IMR-90 (cell line): ENCODE measurements at regions not wholly inside any gene's neighbourhood (a gene's known extent, or its start where the extent isn't known, plus 50 kb on each side); places are given as distances from the start of the nearest gene placed in this dataset.

Experiments used
- ATAC-seq: fragments of 200-7000 bp; cut with Tn5 transposase; 2 replicates; pipeline ENCODE4 v1.9.1; 2020; ENCODE audit warnings: low read depth, mild to moderate bottlenecking, moderate library complexity
- BruUV-seq: library from RNA; stranded (reverse); fragments of 400-500 nt; replicated peaks from 2 replicates; lab custom pipeline; 2021; lab: Mats Ljungman, UMichigan
- CTCF ChIA-PET: fragments of 300-600 bp; formaldehyde crosslinking; extraction: SDS; loops from one replicate; lab custom pipeline; 2021; ENCODE audit warnings: antibody characterized with exemption; lab: Yijun Ruan, JAX
- POLR2A ChIA-PET: fragments of 300-600 bp; sonication (Branson Sonifier 250); formaldehyde crosslinking; loops from one replicate; lab custom pipeline; 2022; ENCODE audit warnings: antibody characterized with exemption; ENCODE audit not compliant: unreplicated experiment; lab: Charles Lee
- DNase-seq: peaks from one replicate; pipeline ENCODE4 v3.0.0; 2013
- H2AFZ ChIP-seq: replicated peaks from 2 replicates; pipeline ENCODE3; 2013; ENCODE audit warnings: low read length, mild to moderate bottlenecking; ENCODE audit not compliant: poor library complexity
- H2AK5ac ChIP-seq: 2 replicates; pipeline ENCODE4 v1.6.1; 2013; ENCODE audit warnings: low read depth, low read length, inconsistent platforms
- H2AK9ac ChIP-seq: replicated peaks from 2 replicates; pipeline ENCODE3; 2013; ENCODE audit warnings: mild to moderate bottlenecking, low read depth, low read length, moderate library complexity; ENCODE audit not compliant: poor library complexity
- H2BK120ac ChIP-seq: 2 replicates; pipeline ENCODE4 v1.6.1; 2013; ENCODE audit warnings: low read depth, low read length, inconsistent platforms
- H2BK15ac ChIP-seq: 3 replicates; pipeline ENCODE4 v1.6.1; 2013; ENCODE audit warnings: low read depth, low read length, inconsistent platforms
- H2BK20ac ChIP-seq: 2 replicates; pipeline ENCODE4 v1.6.1; 2013; ENCODE audit warnings: low read depth, mild to moderate bottlenecking, inconsistent platforms, low read length, moderate library complexity
- H2BK5ac ChIP-seq: 2 replicates; pipeline ENCODE4 v1.6.1; 2013; ENCODE audit warnings: mild to moderate bottlenecking, low read depth, low read length, inconsistent platforms; ENCODE audit not compliant: poor library complexity, severe bottlenecking
- H3K14ac ChIP-seq: replicated peaks from 2 replicates; pipeline ENCODE4 v1.6.1; 2013; ENCODE audit warnings: low read depth, low read length, inconsistent platforms
- H3K18ac ChIP-seq: 2 replicates; pipeline ENCODE4 v1.6.1; 2013; ENCODE audit warnings: low read depth, low read length, control low read depth
- H3K23ac ChIP-seq: 2 replicates; pipeline ENCODE4 v1.6.1; 2013; ENCODE audit warnings: low read depth, low read length, inconsistent platforms
- H3K27ac ChIP-seq: 2 replicates; pipeline ENCODE4 v1.5.1; 2013; ENCODE audit warnings: mild to moderate bottlenecking, control low read depth, low read length; ENCODE audit not compliant: insufficient read depth
- H3K27me3 ChIP-seq: 2 replicates; pipeline ENCODE4 v1.6.1; 2013; ENCODE audit warnings: low read length; ENCODE audit not compliant: control insufficient read depth, insufficient read depth
- H3K36me3 ChIP-seq: 2 replicates; pipeline ENCODE4 v1.6.1; 2013; ENCODE audit warnings: low read length, mixed read lengths; ENCODE audit not compliant: control insufficient read depth, insufficient read depth
- H3K4ac ChIP-seq: 2 replicates; pipeline ENCODE4 v1.6.1; 2013; ENCODE audit warnings: low read depth, low read length, inconsistent platforms
- H3K4me1 ChIP-seq: 2 replicates; pipeline ENCODE4 v1.6.1; 2013; ENCODE audit warnings: low read length, mixed read lengths; ENCODE audit not compliant: control insufficient read depth, insufficient read depth
- H3K4me2 ChIP-seq: 2 replicates; pipeline ENCODE4 v1.6.1; 2013; ENCODE audit warnings: low read depth, mild to moderate bottlenecking, control low read depth, low read length, moderate library complexity
- H3K4me3 ChIP-seq: 2 replicates; pipeline ENCODE4 v1.5.1; 2013; ENCODE audit warnings: low read depth, mild to moderate bottlenecking, control low read depth, low read length, moderate library complexity; ENCODE audit not compliant: insufficient read depth
- H3K56ac ChIP-seq: 2 replicates; pipeline ENCODE4 v1.6.1; 2013; ENCODE audit warnings: low read length, inconsistent platforms; ENCODE audit not compliant: insufficient read depth; ENCODE audit errors: extremely low read depth
- H3K79me1 ChIP-seq, 2 experiments: 2 replicates each; pipeline ENCODE4 v1.6.1; 2013; ENCODE audit warnings: low read length in 2 of 2, inconsistent platforms in 1 of 2, low read depth in 1 of 2
- H3K9ac ChIP-seq: 2 replicates; pipeline ENCODE4 v1.6.1; 2013; ENCODE audit warnings: low read depth, low read length, control low read depth
- H3K9me1 ChIP-seq: 2 replicates; pipeline ENCODE4 v1.6.1; 2013; ENCODE audit warnings: low read length, inconsistent platforms; ENCODE audit not compliant: insufficient read depth
- H3K9me3 ChIP-seq: 2 replicates; pipeline ENCODE4 v1.6.1; 2013; ENCODE audit warnings: low read length; ENCODE audit not compliant: control insufficient read depth, insufficient read depth
- H4K20me1 ChIP-seq: 2 replicates; pipeline ENCODE4 v1.6.1; 2013; ENCODE audit warnings: low read length, inconsistent platforms; ENCODE audit not compliant: insufficient read depth
- H4K5ac ChIP-seq: 2 replicates; pipeline ENCODE4 v1.6.1; 2013; ENCODE audit warnings: mild to moderate bottlenecking, low read depth, low read length, control low read depth
- H4K8ac ChIP-seq, 2 experiments: 2 replicates each; pipeline ENCODE4 v1.6.1; 2013; ENCODE audit warnings: low read depth in 2 of 2, low read length in 2 of 2, control low read depth in 1 of 2, inconsistent platforms in 1 of 2
- H4K91ac ChIP-seq: 2 replicates; pipeline ENCODE4 v1.6.1; 2013; ENCODE audit warnings: low read depth, low read length, inconsistent platforms; ENCODE audit not compliant: insufficient read depth
- BHLHE40 ChIP-seq: fragments of 150-350 bp; IDR thresholded peaks from 2 replicates; pipeline ENCODE4 v1.6.1; 2016; ENCODE audit warnings: mild to moderate bottlenecking, low read depth, low read length
- CEBPB ChIP-seq: IDR thresholded peaks from 2 replicates; pipeline ENCODE4 v1.6.1; 2012; ENCODE audit warnings: low read depth, low read length, improper control_type of control experiment
- CHD1 ChIP-seq: IDR thresholded peaks from 2 replicates; pipeline ENCODE4 v1.6.1; 2012; ENCODE audit warnings: low read depth, low read length, improper control_type of control experiment
- CTCF ChIP-seq: conservative IDR thresholded peaks from 2 replicates; pipeline ENCODE4 v1.5.1; 2012; ENCODE audit warnings: mild to moderate bottlenecking, low read depth, low read length, improper control_type of control experiment
- ELK1 ChIP-seq: fragments of 150-350 bp; IDR thresholded peaks from 2 replicates; pipeline ENCODE4 v1.6.1; 2016; ENCODE audit warnings: low read depth, mild to moderate bottlenecking, low read length, moderate library complexity, borderline replicate concordance
- FOS ChIP-seq: fragments of 150-350 bp; IDR thresholded peaks from 2 replicates; pipeline ENCODE4 v1.6.1; 2016; ENCODE audit warnings: low read depth, low read length
- MAFK ChIP-seq: IDR thresholded peaks from 2 replicates; pipeline ENCODE4 v1.6.1; 2012; ENCODE audit warnings: low read depth, low read length, improper control_type of control experiment
- MAZ ChIP-seq: IDR thresholded peaks from 2 replicates; pipeline ENCODE4 v1.6.1; 2012; ENCODE audit warnings: low read depth, mild to moderate bottlenecking, low read length, improper control_type of control experiment, moderate library complexity, borderline replicate concordance
- MXI1 ChIP-seq: IDR thresholded peaks from 2 replicates; pipeline ENCODE4 v1.6.1; 2012; ENCODE audit warnings: low read depth, mild to moderate bottlenecking, low read length, moderate library complexity, borderline replicate concordance
- NFE2L2 ChIP-seq: fragments of 150-350 bp; IDR thresholded peaks from 2 replicates; pipeline ENCODE4 v1.6.1; 2016; ENCODE audit warnings: low read depth, mild to moderate bottlenecking, low read length
- POLR2A ChIP-seq: IDR thresholded peaks from 2 replicates; pipeline ENCODE4 v1.6.1; 2012; ENCODE audit warnings: mild to moderate bottlenecking, low read depth, low read length
- RAD21 ChIP-seq: IDR thresholded peaks from 2 replicates; pipeline ENCODE4 v1.6.1; 2012; ENCODE audit warnings: low read length, improper control_type of control experiment
- RCOR1 ChIP-seq: IDR thresholded peaks from 2 replicates; pipeline ENCODE4 v1.6.1; 2012; ENCODE audit warnings: mild to moderate bottlenecking, low read length, improper control_type of control experiment; ENCODE audit not compliant: insufficient replicate concordance
- RFX5 ChIP-seq: IDR thresholded peaks from 2 replicates; pipeline ENCODE4 v1.8.0; 2012; ENCODE audit warnings: low read depth, mild to moderate bottlenecking, low read length, moderate library complexity
- SMC3 ChIP-seq: fragments of 150-350 bp; IDR thresholded peaks from 2 replicates; pipeline ENCODE4 v1.6.1; 2016; ENCODE audit warnings: low read depth, mild to moderate bottlenecking, antibody characterized with exemption, low read length, moderate library complexity
- USF2 ChIP-seq: fragments of 150-350 bp; IDR thresholded peaks from 2 replicates; pipeline ENCODE4 v1.6.1; 2017; ENCODE audit warnings: mild to moderate bottlenecking, antibody characterized with exemption, low read length, low read depth
- WGBS, 2 experiments: methylation state at CpG; one replicate each; pipeline versions ENCODE4 v1.1.5 to v1.1.7; 2013; ENCODE audit warnings: missing lambda C conversion rate in 2 of 2; ENCODE audit not compliant: insufficient read length in 1 of 2; ENCODE audit errors: extremely low coverage in 2 of 2; 5-methylcytosine and 5-hydroxymethylcytosine counted together
- dilution Hi-C: fragments of 300-500 bp; cut with HindIII; formaldehyde crosslinking; loops from one replicate; pipeline ENCODE4 v1.14.3; 2018; ENCODE audit warnings: low sequenced_read_pairs; ENCODE audit not compliant: unreplicated experiment
- in situ Hi-C: fragments of 300-500 bp; cut with MboI; formaldehyde crosslinking; loops from 3 replicates; pipeline ENCODE4 v1.14.3; 2019; ENCODE audit warnings: low sequenced_read_pairs, inconsistent platforms, mixed read lengths
- intact Hi-C: fragments of 100-400 bp; cut with micrococcal nuclease; formaldehyde crosslinking; loops from 2 replicates; pipeline ENCODE4 v1.10.0; 2022

GRCh38 chrX:138847930-138848329, 136.4 kb upstream of the FGF13 start:
- Histone ChIP-seq H3K9me3 (no peaks in the 10 kb centered on the region), H3K18ac (no peak overlapping the region), H3K9ac (no peak overlapping the region), H3K9me1 (no peaks in the 10 kb centered on the region), H2BK120ac (no peak overlapping the region), H3K27ac (no peak overlapping the region), H3K4ac (no peak overlapping the region), H4K20me1 (no peaks in the 10 kb centered on the region), H3K36me3 (no peaks in the 10 kb centered on the region), H2AFZ (no peak overlapping the region), H2BK15ac (no peak overlapping the region), H2AK5ac (no peak overlapping the region), H4K8ac (no peak overlapping the region), H3K56ac (no peak overlapping the region), H2AK9ac (no peak overlapping the region), H3K79me1 (no peaks in the 10 kb centered on the region), H3K14ac (no peak overlapping the region), H2BK20ac (no peak overlapping the region), H3K4me2 (no peak overlapping the region), H2BK5ac (no peak overlapping the region), H3K4me1 (no peaks in the 10 kb centered on the region), H3K4me3 (no peak overlapping the region), H4K91ac (no peak overlapping the region), H4K5ac (no peak overlapping the region), H3K23ac (no peak overlapping the region), H3K27me3 (no peaks in the 10 kb centered on the region)
- ATAC-seq (no peak), DNase-seq (no peak)
- no CpG with 5 or more reads among the region's 3 CpGs for whole genome bisulfite sequencing, 2 experiments
- CTCF ChIA-PET, result no interaction called here
- POLR2A ChIA-PET, result no interaction called here
- no TSS peak for BruUV-seq
- in situ Hi-C loops, result no loop called here
- intact Hi-C loops, result loop anchor here (2.0 kb wide), 1 partner anchor 711 kb away; no protein-coding TSS in a partner anchor
- dilution Hi-C loops, result no loop called here
- TF ChIP-seq POLR2A (no peak), FOS (no peak), CEBPB (no peak), ELK1 (no peak), CHD1 (no peak), NFE2L2 (no peak), MAFK (no peak), MAZ (no peak), RAD21 (no peak), SMC3 (no peak), RFX5 (no peak), BHLHE40 (no peak), CTCF (no peak), RCOR1 (no peak), USF2 (no peak), MXI1 (no peak)
